AG04450 (cell line): ENCODE measurements at regions not wholly inside any gene's neighbourhood (a gene's known extent, or its start where the extent isn't known, plus 50 kb on each side); places are given as distances from the start of the nearest gene placed in this dataset.

Experiments
- CTCF ChIA-PET: fragments of 300-600, 350-600 bp; formaldehyde crosslinking; extraction: SDS; loops from one replicate; lab custom pipeline; 2022; ENCODE audit warnings: antibody characterized with exemption, inconsistent platforms; lab: Charles Lee
- POLR2A ChIA-PET: fragments of 350-600 bp; formaldehyde crosslinking; extraction: SDS; loops from one replicate; lab custom pipeline; 2021; ENCODE audit warnings: antibody characterized with exemption, inconsistent platforms; lab: Yijun Ruan, JAX
- DNase-seq: peaks from one replicate; pipeline ENCODE4 v3.0.0-alpha.2; 2011; ENCODE audit warnings: low read depth, low spot score
- H3K27ac ChIP-seq: one replicate; pipeline ENCODE4 v1.5.1; 2012; ENCODE audit warnings: low read depth, low read length, control low read depth
- H3K27me3 ChIP-seq: one replicate; pipeline ENCODE4 v1.6.0; 2012; ENCODE audit warnings: low read length; ENCODE audit not compliant: control insufficient read depth, insufficient read depth
- H3K4me3 ChIP-seq: 2 replicates; pipeline ENCODE4 v1.5.1; 2011; ENCODE audit warnings: mild to moderate bottlenecking, low read depth, low read length, control low read depth
- H3K9me3 ChIP-seq: 2 replicates; pipeline ENCODE4 v1.5.1; 2012; ENCODE audit warnings: low read length; ENCODE audit not compliant: control insufficient read depth, insufficient read depth
- TF ChIP-seq, protein P1 (sequence below): IDR thresholded peaks from 2 replicates; pipeline ENCODE4 v1.5.1; 2011; ENCODE audit warnings: low read depth, low read length, control low read depth, inconsistent platforms

DNA sequence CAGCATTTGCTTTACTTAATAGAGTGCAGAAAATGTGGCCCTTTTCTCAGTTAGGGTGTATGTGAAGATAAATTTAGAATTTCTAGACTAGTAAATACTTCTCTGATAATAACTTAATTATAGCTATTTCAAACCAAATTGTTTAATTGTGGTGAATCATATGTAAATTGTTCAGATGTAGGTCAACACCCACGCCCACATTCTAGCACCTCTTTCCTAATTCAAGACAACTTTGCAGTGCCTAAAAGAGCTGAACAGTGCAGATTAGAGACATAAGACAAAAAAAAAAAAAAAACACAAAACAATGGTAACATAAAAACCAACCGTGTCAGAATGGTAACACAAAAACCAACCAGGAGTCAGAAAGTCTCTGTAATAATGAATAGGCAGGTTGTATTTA lies 758.3 kb downstream of the USP25 start:
- ChIA-PET CTCF (interaction anchor here (0.7 kb wide), 1 partner anchor 118 kb away, joined by 8 read pairs; no protein-coding TSS in a partner anchor), POLR2A (no interaction called here)
- DNase-seq: no peak
- Histone ChIP-seq H3K27me3 (no peaks in the 10 kb centered on the region), H3K27ac (no peak overlapping the region), H3K9me3 (no peaks in the 10 kb centered on the region), H3K4me3 (no peak overlapping the region)
- TF ChIP-seq, protein P1, sequence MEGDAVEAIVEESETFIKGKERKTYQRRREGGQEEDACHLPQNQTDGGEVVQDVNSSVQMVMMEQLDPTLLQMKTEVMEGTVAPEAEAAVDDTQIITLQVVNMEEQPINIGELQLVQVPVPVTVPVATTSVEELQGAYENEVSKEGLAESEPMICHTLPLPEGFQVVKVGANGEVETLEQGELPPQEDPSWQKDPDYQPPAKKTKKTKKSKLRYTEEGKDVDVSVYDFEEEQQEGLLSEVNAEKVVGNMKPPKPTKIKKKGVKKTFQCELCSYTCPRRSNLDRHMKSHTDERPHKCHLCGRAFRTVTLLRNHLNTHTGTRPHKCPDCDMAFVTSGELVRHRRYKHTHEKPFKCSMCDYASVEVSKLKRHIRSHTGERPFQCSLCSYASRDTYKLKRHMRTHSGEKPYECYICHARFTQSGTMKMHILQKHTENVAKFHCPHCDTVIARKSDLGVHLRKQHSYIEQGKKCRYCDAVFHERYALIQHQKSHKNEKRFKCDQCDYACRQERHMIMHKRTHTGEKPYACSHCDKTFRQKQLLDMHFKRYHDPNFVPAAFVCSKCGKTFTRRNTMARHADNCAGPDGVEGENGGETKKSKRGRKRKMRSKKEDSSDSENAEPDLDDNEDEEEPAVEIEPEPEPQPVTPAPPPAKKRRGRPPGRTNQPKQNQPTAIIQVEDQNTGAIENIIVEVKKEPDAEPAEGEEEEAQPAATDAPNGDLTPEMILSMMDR: no peak

DNA sequence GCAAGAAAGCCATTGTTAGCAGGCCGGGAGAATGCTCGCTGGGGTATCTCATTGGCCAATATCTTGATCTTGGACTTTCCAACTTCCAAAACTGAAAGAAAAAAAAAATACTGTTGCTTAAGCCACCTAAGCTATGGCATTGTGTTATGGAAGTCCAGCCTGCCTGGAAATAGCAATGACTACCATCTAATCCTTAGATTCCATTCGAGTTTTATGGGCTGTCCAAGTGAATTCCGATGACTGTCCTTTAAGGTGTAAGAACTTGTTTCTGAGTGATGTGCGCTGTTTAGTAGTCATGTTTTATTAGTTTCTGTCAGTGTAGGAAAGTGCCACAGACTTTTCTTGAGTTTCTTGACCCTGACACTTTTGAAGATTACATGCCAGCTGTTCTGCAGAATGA lies 762.6 kb downstream of the USP25 start:
- no peaks in the 10 kb centered on the region for H3K9me3 ChIP-seq
- TF ChIP-seq, protein P1: no peak
- CTCF ChIA-PET: no interaction called here
- DNase-seq: no peak
- no peak overlapping the region for H3K27ac ChIP-seq
- H3K4me3 ChIP-seq: no peak overlapping the region
- POLR2A ChIA-PET: no interaction called here
- H3K27me3 ChIP-seq: no peaks in the 10 kb centered on the region

DNA sequence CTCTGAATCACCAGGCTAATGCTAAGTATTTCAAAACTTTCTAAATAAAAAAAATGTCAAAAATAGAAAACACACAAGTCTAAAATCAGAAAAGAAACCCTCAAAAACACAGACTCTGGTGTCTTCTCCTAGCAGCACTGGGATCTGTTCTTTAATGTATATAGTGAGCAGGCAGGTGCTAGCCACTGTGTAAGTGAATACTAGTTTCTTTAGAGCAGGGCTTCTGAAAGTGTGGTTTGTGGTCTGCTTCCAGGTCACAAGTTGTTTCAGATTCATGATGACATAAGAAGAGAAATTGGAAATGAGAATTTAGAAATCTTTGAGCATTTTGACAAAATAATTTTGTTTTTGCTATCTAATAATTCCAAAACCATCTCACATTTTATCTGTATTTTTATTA lies 763.1 kb downstream of the USP25 start:
- ChIA-PET CTCF (no interaction called here), POLR2A (no interaction called here)
- TF ChIP-seq, protein P1: no peak
- no peak overlapping the region for H3K4me3 ChIP-seq
- no peaks in the 10 kb centered on the region for H3K9me3 ChIP-seq
- H3K27ac ChIP-seq: no peak overlapping the region
- no peak for DNase-seq
- no peaks in the 10 kb centered on the region for H3K27me3 ChIP-seq

- CTCF ChIA-PET: no interaction called here
- Histone ChIP-seq H3K27me3 (no peaks in the 10 kb centered on the region), H3K4me3 (no peak overlapping the region), H3K27ac (no peak overlapping the region), H3K9me3 (no peaks in the 10 kb centered on the region)
- POLR2A ChIA-PET: no interaction called here
- no peak for DNase-seq
- TF ChIP-seq, protein P1: no peak
These were observed 766.8 kb downstream of the USP25 start for GRCh38 chr21:16496609-16497008.

DNA sequence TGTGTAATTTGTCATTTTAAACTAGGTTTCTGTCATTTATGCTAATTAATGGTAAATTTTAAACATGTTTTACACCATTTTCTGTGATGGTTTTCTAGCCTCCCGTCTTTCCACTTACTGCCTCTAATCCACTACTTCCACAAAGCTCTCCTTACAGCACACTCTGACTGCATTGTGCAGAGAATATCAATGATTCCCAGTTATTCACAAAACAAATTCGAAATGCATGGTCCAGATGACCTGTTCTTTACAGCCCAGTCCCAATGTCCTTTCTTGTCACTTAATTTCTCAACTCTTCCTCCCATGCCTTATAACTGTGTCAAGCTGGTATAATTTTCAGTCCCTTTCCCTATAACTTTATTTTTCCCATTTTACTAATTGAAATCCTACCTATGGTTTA lies 770.5 kb downstream of the USP25 start:
- Histone ChIP-seq H3K27ac (no peak overlapping the region), H3K9me3 (no peaks in the 10 kb centered on the region), H3K4me3 (no peak overlapping the region), H3K27me3 (no peaks in the 10 kb centered on the region)
- CTCF ChIA-PET: no interaction called here
- POLR2A ChIA-PET: no interaction called here
- DNase-seq: no peak
- TF ChIP-seq, protein P1: no peak
